ENCODE measurements at regions not wholly inside any gene's neighbourhood (a gene's known extent, or its start where the extent isn't known, plus 50 kb on each side); places are given as distances from the start of the nearest gene placed in this dataset.

- no peak for DNase-seq (ENCODE audit: low spot score)
- Histone ChIP-seq H3K4me3 (no peak overlapping the region), H3K27ac (no peak overlapping the region)
- TF ChIP-seq CTCF (IDR thresholded peaks at IDR 0.05): no peak
Measured at GRCh38 chr4:33914386-33914785, 2329.9 kb downstream of the ARAP2 start.

- Histone ChIP-seq H3K4me3 (no peak overlapping the region), H3K27ac (no peak overlapping the region)
- no peak for DNase-seq (ENCODE audit: low spot score)
- no peak for TF ChIP-seq CTCF (IDR thresholded peaks at IDR 0.05)
Measured at GRCh38 chr4:33923469-33923868, 2320.8 kb downstream of the ARAP2 start.

GRCh38 chr4:33924239-33924638 lies 2320.1 kb downstream of the ARAP2 start:
- no peak overlapping the region for H3K4me3 ChIP-seq
- no peak for DNase-seq (ENCODE audit: low spot score)
- no peak overlapping the region for H3K27ac ChIP-seq
- no peak for TF ChIP-seq CTCF (IDR thresholded peaks at IDR 0.05)

GRCh38 chr4:33924811-33925210 lies 2319.5 kb downstream of the ARAP2 start:
- Histone ChIP-seq H3K27ac (no peak overlapping the region), H3K4me3 (no peak overlapping the region)
- no peak for DNase-seq (ENCODE audit: low spot score)
- TF ChIP-seq CTCF (IDR thresholded peaks at IDR 0.05): no peak

- H3K4me3 ChIP-seq: no peak overlapping the region
- H3K27ac ChIP-seq: no peak overlapping the region
- DNase-seq (ENCODE audit: low spot score): no peak
- no peak for TF ChIP-seq CTCF (IDR thresholded peaks at IDR 0.05)
Measured at GRCh38 chr4:33930497-33930896, 2313.8 kb downstream of the ARAP2 start.

GRCh38 chr4:33931026-33931425 lies 2313.3 kb downstream of the ARAP2 start:
- Histone ChIP-seq H3K27ac (no peak overlapping the region), H3K4me3 (no peak overlapping the region)
- no peak for TF ChIP-seq CTCF (IDR thresholded peaks at IDR 0.05)
- DNase-seq (ENCODE audit: low spot score): no peak

GRCh38 chr4:33940281-33940680 lies 2304.0 kb downstream of the ARAP2 start:
- TF ChIP-seq CTCF (IDR thresholded peaks at IDR 0.05): no peak
- no peak overlapping the region for H3K27ac ChIP-seq
- DNase-seq (ENCODE audit: low spot score): no peak
- no peak overlapping the region for H3K4me3 ChIP-seq
